GM12892 (cell line): ENCODE measurements at regions not wholly inside any gene's neighbourhood (a gene's known extent, or its start where the extent isn't known, plus 50 kb on each side); places are given as distances from the start of the nearest gene placed in this dataset.

Experiments used
- POLR2A ChIP-seq: IDR thresholded peaks from 2 replicates; pipeline ENCODE4 v1.6.1; 2011; ENCODE audit warnings: low read depth, low read length, control low read depth
- POLR2AphosphoS5 ChIP-seq: IDR thresholded peaks from 2 replicates; pipeline ENCODE4 v1.6.1; 2011; ENCODE audit warnings: low read depth, low read length, control low read depth
- TAF1 ChIP-seq: IDR thresholded peaks from 2 replicates; pipeline ENCODE4 v1.6.1; 2011; ENCODE audit warnings: low read depth, mild to moderate bottlenecking, control low read depth, low read length, borderline replicate concordance

DNA sequence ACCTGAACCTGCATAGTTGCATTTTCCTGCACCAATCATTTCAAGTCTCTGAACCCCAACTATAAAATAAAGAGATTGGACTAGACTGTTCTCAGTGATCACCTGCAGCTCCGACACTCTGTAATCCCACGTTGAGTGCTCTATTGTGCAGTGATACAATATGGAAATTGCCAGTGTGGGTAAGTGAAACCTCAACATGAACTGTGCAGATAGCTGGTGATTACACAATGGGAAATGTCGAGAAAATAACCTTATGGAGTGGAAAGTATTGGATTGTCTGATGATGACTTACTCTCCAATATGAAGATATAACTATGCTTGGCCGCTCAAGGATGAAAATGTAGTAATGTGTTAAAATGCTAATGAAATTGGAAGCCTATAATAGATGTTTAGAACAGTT is 293.1 kb upstream of the BRINP1 start:
- TF ChIP-seq TAF1 = no peak
- TF ChIP-seq POLR2AphosphoS5 = no peak
- no peak for TF ChIP-seq POLR2A
